ENCODE measurements at regions not wholly inside any gene's neighbourhood (a gene's known extent, or its start where the extent isn't known, plus 50 kb on each side); places are given as distances from the start of the nearest gene placed in this dataset.

DNA sequence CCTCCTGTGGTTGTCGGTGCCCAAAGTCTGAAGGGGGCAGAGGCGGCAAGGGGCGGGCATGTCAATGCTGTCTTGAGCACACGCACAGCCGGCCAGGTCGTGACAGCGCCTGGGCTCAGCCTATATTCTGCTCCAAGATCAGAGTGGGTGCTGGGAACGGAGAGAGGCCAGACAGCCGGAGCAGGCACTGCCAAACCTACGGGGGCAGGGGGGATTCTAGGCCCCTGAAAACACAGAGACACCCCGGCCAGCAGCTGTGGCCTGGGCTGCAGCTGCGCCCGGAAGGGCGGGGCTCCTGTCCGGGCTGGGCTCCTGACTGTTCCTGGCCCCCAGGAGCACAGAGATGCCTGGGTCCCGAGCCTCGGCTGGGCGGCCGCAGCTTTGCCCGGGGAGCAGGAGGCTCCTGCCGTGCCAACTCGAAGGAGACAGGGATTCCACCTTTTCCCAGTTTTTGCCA is 2662.9 kb upstream of the PCDH20 start:
- no peak for TF ChIP-seq CTCF (IDR thresholded peaks at IDR 0.05)
- TF ChIP-seq POLR2A (IDR thresholded peaks at IDR 0.05; ENCODE audit: low read depth) = no peak
- no peak for TF ChIP-seq POLR2AphosphoS5 (IDR thresholded peaks at IDR 0.05)

Data from esophagus muscularis mucosa (tissue), 3 donors.